ENCODE measurements at regions not wholly inside any gene's neighbourhood (a gene's known extent, or its start where the extent isn't known, plus 50 kb on each side); places are given as distances from the start of the nearest gene placed in this dataset.

GRCh38 chr11:111012491-111012890, 233.0 kb upstream of the POU2AF2 start:
- TF ChIP-seq POLR2A (IDR thresholded peaks at IDR 0.05; ENCODE audit: low read depth, low read length) (no peak), EP300 (IDR thresholded peaks at IDR 0.05; ENCODE audit: borderline replicate concordance in 1 of 2, control insufficient read depth in 1 of 2, low read depth in 2 of 2, low read length in 2 of 2) (no peak), EZH2 (IDR thresholded peaks at IDR 0.05; ENCODE audit: borderline replicate concordance, control insufficient read depth, low read depth, low read length) (no peak), CTCF (IDR thresholded peaks at IDR 0.05 in 2 of 3, conservative IDR thresholded peaks at IDR 0.05 in 1 of 3; ENCODE audit: control insufficient read depth in 2 of 3, extremely low read depth in 1 of 3, insufficient read depth in 1 of 3, low read depth in 3 of 3, low read length in 3 of 3) (no peak), TAF1 (IDR thresholded peaks at IDR 0.05; ENCODE audit: borderline replicate concordance, low read depth, low read length) (no peak), MLLT1 (IDR thresholded peaks at IDR 0.05) (no peak), ZBED1 (IDR thresholded peaks at IDR 0.05; ENCODE audit: borderline replicate concordance) (no peak), SREBF1 (IDR thresholded peaks at IDR 0.05; ENCODE audit: low read length) (no peak), REST (IDR thresholded peaks at IDR 0.05; ENCODE audit: low read depth, low read length) (no peak), SMC3 (IDR thresholded peaks at IDR 0.05; ENCODE audit: borderline replicate concordance, low read length) (no peak), USF1 (IDR thresholded peaks at IDR 0.05; ENCODE audit: borderline replicate concordance, extremely low read length, insufficient read depth, low read depth, low read length) (no peak), SP1 (IDR thresholded peaks at IDR 0.05; ENCODE audit: low read depth, low read length) (no peak), MXI1 (IDR thresholded peaks at IDR 0.05; ENCODE audit: low read depth, low read length) (no peak)

Measured in GM12878 (cell line).